ENCODE measurements at regions not wholly inside any gene's neighbourhood (a gene's known extent, or its start where the extent isn't known, plus 50 kb on each side); places are given as distances from the start of the nearest gene placed in this dataset.

- TF ChIP-seq POLR2A (IDR thresholded peaks at IDR 0.05) (no peak), CTCF (IDR thresholded peaks at IDR 0.05) (no peak)
These were observed 113.4 kb upstream of the CPM start for GRCh38 chr12:69046363-69046762.

Data from lower leg skin (tissue), 3 donors.